IMR-90 (cell line): ENCODE measurements at regions not wholly inside any gene's neighbourhood (a gene's known extent, or its start where the extent isn't known, plus 50 kb on each side); places are given as distances from the start of the nearest gene placed in this dataset.
A peak's percentile ranks its signal among the peaks of the same experiment; 100 is the strongest.

ENCODE experiments used
- ATAC-seq: fragments of 200-7000 bp; cut with Tn5 transposase; 2 replicates; pipeline ENCODE4 v1.9.1; 2020; ENCODE audit warnings: low read depth, mild to moderate bottlenecking, moderate library complexity
- BruUV-seq: library from RNA; stranded (reverse); fragments of 400-500 nt; replicated peaks from 2 replicates; lab custom pipeline; 2021; lab: Mats Ljungman, UMichigan
- CTCF ChIA-PET: fragments of 300-600 bp; formaldehyde crosslinking; extraction: SDS; loops from one replicate; lab custom pipeline; 2021; ENCODE audit warnings: antibody characterized with exemption; lab: Yijun Ruan, JAX
- POLR2A ChIA-PET: fragments of 300-600 bp; sonication (Branson Sonifier 250); formaldehyde crosslinking; loops from one replicate; lab custom pipeline; 2022; ENCODE audit warnings: antibody characterized with exemption; ENCODE audit not compliant: unreplicated experiment; lab: Charles Lee
- DNase-seq: peaks from one replicate; pipeline ENCODE4 v3.0.0; 2013
- H2AFZ ChIP-seq: replicated peaks from 2 replicates; pipeline ENCODE3; 2013; ENCODE audit warnings: low read length, mild to moderate bottlenecking; ENCODE audit not compliant: poor library complexity
- H2AK5ac ChIP-seq: 2 replicates; pipeline ENCODE4 v1.6.1; 2013; ENCODE audit warnings: low read depth, low read length, inconsistent platforms
- H2AK9ac ChIP-seq: replicated peaks from 2 replicates; pipeline ENCODE3; 2013; ENCODE audit warnings: mild to moderate bottlenecking, low read depth, low read length, moderate library complexity; ENCODE audit not compliant: poor library complexity
- H2BK120ac ChIP-seq: 2 replicates; pipeline ENCODE4 v1.6.1; 2013; ENCODE audit warnings: low read depth, low read length, inconsistent platforms
- H2BK15ac ChIP-seq: 3 replicates; pipeline ENCODE4 v1.6.1; 2013; ENCODE audit warnings: low read depth, low read length, inconsistent platforms
- H2BK20ac ChIP-seq: 2 replicates; pipeline ENCODE4 v1.6.1; 2013; ENCODE audit warnings: low read depth, mild to moderate bottlenecking, inconsistent platforms, low read length, moderate library complexity
- H2BK5ac ChIP-seq: 2 replicates; pipeline ENCODE4 v1.6.1; 2013; ENCODE audit warnings: mild to moderate bottlenecking, low read depth, low read length, inconsistent platforms; ENCODE audit not compliant: poor library complexity, severe bottlenecking
- H3K14ac ChIP-seq: replicated peaks from 2 replicates; pipeline ENCODE4 v1.6.1; 2013; ENCODE audit warnings: low read depth, low read length, inconsistent platforms
- H3K18ac ChIP-seq: 2 replicates; pipeline ENCODE4 v1.6.1; 2013; ENCODE audit warnings: low read depth, low read length, control low read depth
- H3K23ac ChIP-seq: 2 replicates; pipeline ENCODE4 v1.6.1; 2013; ENCODE audit warnings: low read depth, low read length, inconsistent platforms
- H3K27ac ChIP-seq: 2 replicates; pipeline ENCODE4 v1.5.1; 2013; ENCODE audit warnings: mild to moderate bottlenecking, control low read depth, low read length; ENCODE audit not compliant: insufficient read depth
- H3K27me3 ChIP-seq: 2 replicates; pipeline ENCODE4 v1.6.1; 2013; ENCODE audit warnings: low read length; ENCODE audit not compliant: control insufficient read depth, insufficient read depth
- H3K36me3 ChIP-seq: 2 replicates; pipeline ENCODE4 v1.6.1; 2013; ENCODE audit warnings: low read length, mixed read lengths; ENCODE audit not compliant: control insufficient read depth, insufficient read depth
- H3K4ac ChIP-seq: 2 replicates; pipeline ENCODE4 v1.6.1; 2013; ENCODE audit warnings: low read depth, low read length, inconsistent platforms
- H3K4me1 ChIP-seq: 2 replicates; pipeline ENCODE4 v1.6.1; 2013; ENCODE audit warnings: low read length, mixed read lengths; ENCODE audit not compliant: control insufficient read depth, insufficient read depth
- H3K4me2 ChIP-seq: 2 replicates; pipeline ENCODE4 v1.6.1; 2013; ENCODE audit warnings: low read depth, mild to moderate bottlenecking, control low read depth, low read length, moderate library complexity
- H3K4me3 ChIP-seq: 2 replicates; pipeline ENCODE4 v1.5.1; 2013; ENCODE audit warnings: low read depth, mild to moderate bottlenecking, control low read depth, low read length, moderate library complexity; ENCODE audit not compliant: insufficient read depth
- H3K56ac ChIP-seq: 2 replicates; pipeline ENCODE4 v1.6.1; 2013; ENCODE audit warnings: low read length, inconsistent platforms; ENCODE audit not compliant: insufficient read depth; ENCODE audit errors: extremely low read depth
- H3K79me1 ChIP-seq, 2 experiments: 2 replicates each; pipeline ENCODE4 v1.6.1; 2013; ENCODE audit warnings: low read length in 2 of 2, inconsistent platforms in 1 of 2, low read depth in 1 of 2
- H3K9ac ChIP-seq: 2 replicates; pipeline ENCODE4 v1.6.1; 2013; ENCODE audit warnings: low read depth, low read length, control low read depth
- H3K9me1 ChIP-seq: 2 replicates; pipeline ENCODE4 v1.6.1; 2013; ENCODE audit warnings: low read length, inconsistent platforms; ENCODE audit not compliant: insufficient read depth
- H3K9me3 ChIP-seq: 2 replicates; pipeline ENCODE4 v1.6.1; 2013; ENCODE audit warnings: low read length; ENCODE audit not compliant: control insufficient read depth, insufficient read depth
- H4K20me1 ChIP-seq: 2 replicates; pipeline ENCODE4 v1.6.1; 2013; ENCODE audit warnings: low read length, inconsistent platforms; ENCODE audit not compliant: insufficient read depth
- H4K5ac ChIP-seq: 2 replicates; pipeline ENCODE4 v1.6.1; 2013; ENCODE audit warnings: mild to moderate bottlenecking, low read depth, low read length, control low read depth
- H4K8ac ChIP-seq, 2 experiments: 2 replicates each; pipeline ENCODE4 v1.6.1; 2013; ENCODE audit warnings: low read depth in 2 of 2, low read length in 2 of 2, control low read depth in 1 of 2, inconsistent platforms in 1 of 2
- H4K91ac ChIP-seq: 2 replicates; pipeline ENCODE4 v1.6.1; 2013; ENCODE audit warnings: low read depth, low read length, inconsistent platforms; ENCODE audit not compliant: insufficient read depth
- BHLHE40 ChIP-seq: fragments of 150-350 bp; IDR thresholded peaks from 2 replicates; pipeline ENCODE4 v1.6.1; 2016; ENCODE audit warnings: mild to moderate bottlenecking, low read depth, low read length
- CEBPB ChIP-seq: IDR thresholded peaks from 2 replicates; pipeline ENCODE4 v1.6.1; 2012; ENCODE audit warnings: low read depth, low read length, improper control_type of control experiment
- MAFK ChIP-seq: IDR thresholded peaks from 2 replicates; pipeline ENCODE4 v1.6.1; 2012; ENCODE audit warnings: low read depth, low read length, improper control_type of control experiment
- MXI1 ChIP-seq: IDR thresholded peaks from 2 replicates; pipeline ENCODE4 v1.6.1; 2012; ENCODE audit warnings: low read depth, mild to moderate bottlenecking, low read length, moderate library complexity, borderline replicate concordance
- POLR2A ChIP-seq: IDR thresholded peaks from 2 replicates; pipeline ENCODE4 v1.6.1; 2012; ENCODE audit warnings: mild to moderate bottlenecking, low read depth, low read length
- RAD21 ChIP-seq: IDR thresholded peaks from 2 replicates; pipeline ENCODE4 v1.6.1; 2012; ENCODE audit warnings: low read length, improper control_type of control experiment
- SMC3 ChIP-seq: fragments of 150-350 bp; IDR thresholded peaks from 2 replicates; pipeline ENCODE4 v1.6.1; 2016; ENCODE audit warnings: low read depth, mild to moderate bottlenecking, antibody characterized with exemption, low read length, moderate library complexity
- dilution Hi-C: fragments of 300-500 bp; cut with HindIII; formaldehyde crosslinking; loops from one replicate; pipeline ENCODE4 v1.14.3; 2018; ENCODE audit warnings: low sequenced_read_pairs; ENCODE audit not compliant: unreplicated experiment
- in situ Hi-C: fragments of 300-500 bp; cut with MboI; formaldehyde crosslinking; loops from 3 replicates; pipeline ENCODE4 v1.14.3; 2019; ENCODE audit warnings: low sequenced_read_pairs, inconsistent platforms, mixed read lengths
- intact Hi-C: fragments of 100-400 bp; cut with micrococcal nuclease; formaldehyde crosslinking; loops from 2 replicates; pipeline ENCODE4 v1.10.0; 2022
- TF ChIP-seq, protein P1 (sequence below): conservative IDR thresholded peaks from 2 replicates; pipeline ENCODE4 v1.5.1; 2012; ENCODE audit warnings: mild to moderate bottlenecking, low read depth, low read length, improper control_type of control experiment
- TF ChIP-seq, protein P2 (sequence below): fragments of 150-350 bp; IDR thresholded peaks from 2 replicates; pipeline ENCODE4 v1.6.1; 2017; ENCODE audit warnings: mild to moderate bottlenecking, antibody characterized with exemption, low read length, low read depth

DNA sequence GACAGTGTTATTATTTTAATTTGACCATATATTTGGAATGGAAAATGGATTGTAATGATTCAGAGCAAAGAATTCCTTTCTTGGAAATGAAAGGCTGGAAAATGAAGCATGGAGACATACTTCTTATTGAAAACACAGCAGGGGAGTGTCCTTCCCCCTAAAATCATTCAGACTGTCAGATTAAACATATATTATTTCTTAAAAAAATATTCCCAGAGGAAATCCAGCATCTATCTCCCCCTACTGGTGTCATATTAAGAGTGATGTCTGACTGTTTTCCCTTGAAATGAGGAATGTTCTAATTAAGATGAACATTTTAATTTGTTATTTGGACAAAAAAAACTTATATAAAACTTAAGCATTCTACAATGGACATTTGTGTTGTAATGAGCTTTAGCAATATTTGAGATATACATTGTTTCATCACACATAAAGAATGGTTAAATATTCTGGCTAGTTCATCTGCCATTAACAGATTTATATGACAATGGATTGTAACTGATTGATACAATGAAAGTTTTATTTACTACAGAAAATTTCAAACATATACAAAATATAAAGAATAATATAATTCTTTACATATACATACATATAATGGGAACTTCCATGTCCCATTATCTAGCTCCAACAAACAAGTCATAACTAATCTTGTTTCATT is 264.6 kb downstream of the SPRY1 start:
- ATAC-seq (peak; percentile 48; the same call in 1 of the 2 replicates), DNase-seq (peak; percentile 33)
- Histone ChIP-seq H2BK15ac (no peak overlapping the region), H3K9ac (no peak overlapping the region), H3K56ac (no peak overlapping the region), H3K9me1 (no peaks in the 10 kb centered on the region), H2AK9ac (no peak overlapping the region), H3K4me1 (no peaks in the 10 kb centered on the region), H3K36me3 (no peaks in the 10 kb centered on the region), H3K4me3 (no peak overlapping the region), H3K27me3 (no peaks in the 10 kb centered on the region), H3K18ac (no peak overlapping the region), H3K79me1 (no peaks in the 10 kb centered on the region), H3K14ac (no peak overlapping the region), H2AK5ac (no peak overlapping the region), H3K9me3 (peaks cover 3% of the 10 kb centered on the region; the same call in 1 of the 2 replicates), H3K23ac (no peak overlapping the region), H2BK20ac (no peak overlapping the region), H3K27ac (no peak overlapping the region), H3K4me2 (no peak overlapping the region), H2BK120ac (no peak overlapping the region), H4K5ac (no peak overlapping the region), H2AFZ (no peak overlapping the region), H3K4ac (no peak overlapping the region), H2BK5ac (no peak overlapping the region), H4K91ac (no peak overlapping the region), H4K20me1 (no peaks in the 10 kb centered on the region), H4K8ac (no peak overlapping the region)
- BruUV-seq = no TSS peak
- dilution Hi-C loops = no loop called here
- in situ Hi-C loops = loop anchor here (10.0 kb wide), 3 partner anchors 444 to 604 kb away; no protein-coding TSS in a partner anchor
- CTCF ChIA-PET = interaction anchor here (0.6 to 2.3 kb wide), 7 partner anchors 9 to 558 kb away, joined by 3 to 11 read pairs (median 3); no protein-coding TSS in a partner anchor
- intact Hi-C loops = loop anchor here (2.0 to 10.0 kb wide), 6 partner anchors 99 to 601 kb away; no protein-coding TSS in a partner anchor
- TF ChIP-seq, protein P1, sequence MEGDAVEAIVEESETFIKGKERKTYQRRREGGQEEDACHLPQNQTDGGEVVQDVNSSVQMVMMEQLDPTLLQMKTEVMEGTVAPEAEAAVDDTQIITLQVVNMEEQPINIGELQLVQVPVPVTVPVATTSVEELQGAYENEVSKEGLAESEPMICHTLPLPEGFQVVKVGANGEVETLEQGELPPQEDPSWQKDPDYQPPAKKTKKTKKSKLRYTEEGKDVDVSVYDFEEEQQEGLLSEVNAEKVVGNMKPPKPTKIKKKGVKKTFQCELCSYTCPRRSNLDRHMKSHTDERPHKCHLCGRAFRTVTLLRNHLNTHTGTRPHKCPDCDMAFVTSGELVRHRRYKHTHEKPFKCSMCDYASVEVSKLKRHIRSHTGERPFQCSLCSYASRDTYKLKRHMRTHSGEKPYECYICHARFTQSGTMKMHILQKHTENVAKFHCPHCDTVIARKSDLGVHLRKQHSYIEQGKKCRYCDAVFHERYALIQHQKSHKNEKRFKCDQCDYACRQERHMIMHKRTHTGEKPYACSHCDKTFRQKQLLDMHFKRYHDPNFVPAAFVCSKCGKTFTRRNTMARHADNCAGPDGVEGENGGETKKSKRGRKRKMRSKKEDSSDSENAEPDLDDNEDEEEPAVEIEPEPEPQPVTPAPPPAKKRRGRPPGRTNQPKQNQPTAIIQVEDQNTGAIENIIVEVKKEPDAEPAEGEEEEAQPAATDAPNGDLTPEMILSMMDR = peak; percentile 64
- TF ChIP-seq CEBPB = no peak
- TF ChIP-seq MAFK = no peak
- TF ChIP-seq, protein P2, sequence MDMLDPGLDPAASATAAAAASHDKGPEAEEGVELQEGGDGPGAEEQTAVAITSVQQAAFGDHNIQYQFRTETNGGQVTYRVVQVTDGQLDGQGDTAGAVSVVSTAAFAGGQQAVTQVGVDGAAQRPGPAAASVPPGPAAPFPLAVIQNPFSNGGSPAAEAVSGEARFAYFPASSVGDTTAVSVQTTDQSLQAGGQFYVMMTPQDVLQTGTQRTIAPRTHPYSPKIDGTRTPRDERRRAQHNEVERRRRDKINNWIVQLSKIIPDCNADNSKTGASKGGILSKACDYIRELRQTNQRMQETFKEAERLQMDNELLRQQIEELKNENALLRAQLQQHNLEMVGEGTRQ = no peak
- peak; percentile 69 for TF ChIP-seq RAD21
- TF ChIP-seq POLR2A = no peak
- no peak for TF ChIP-seq BHLHE40
- TF ChIP-seq SMC3 = peak; percentile 62
- TF ChIP-seq MXI1 = no peak
- POLR2A ChIA-PET = no interaction called here
